IPS-NIHi7 (cell line): ENCODE measurements at regions not wholly inside any gene's neighbourhood (a gene's known extent, or its start where the extent isn't known, plus 50 kb on each side); places are given as distances from the start of the nearest gene placed in this dataset.
"Not testable (repeated sequence)": the region's sequence is repeated elsewhere in the genome, so short reads cannot be mapped to it uniquely, and the experiment has no call there.

Experiments
- DNase-seq: peaks from one replicate; pipeline ENCODE4 v3.0.0; 2012; ENCODE audit warnings: mixed read lengths; ENCODE audit errors: extremely low spot score

- no peak for DNase-seq
Observed at GRCh38 chr6:144918073-144918472, 632.9 kb downstream of the UTRN start.

GRCh38 chr6:144919560-144919959 lies 634.4 kb downstream of the UTRN start:
- DNase-seq, result no peak

- no peak for DNase-seq
Observed at GRCh38 chr6:144920391-144920961, 635.3 kb downstream of the UTRN start.

- no peak for DNase-seq
Observed at GRCh38 chr6:144921206-144921975, 636.3 kb downstream of the UTRN start.

- no peak for DNase-seq
Observed at GRCh38 chr6:144922120-144922722, 637.1 kb downstream of the UTRN start.

GRCh38 chr6:144922771-144923490 lies 637.8 kb downstream of the UTRN start:
- DNase-seq, result not testable (repeated sequence)

- not testable (repeated sequence) for DNase-seq
Observed at GRCh38 chr6:144923491-144923787, 638.3 kb downstream of the UTRN start.

GRCh38 chr6:144928847-144929246 lies 643.7 kb downstream of the UTRN start:
- DNase-seq, result no peak

- no peak for DNase-seq
Observed at GRCh38 chr6:144929262-144929661, 644.1 kb downstream of the UTRN start.

GRCh38 chr6:144931172-144932035 lies 646.3 kb downstream of the UTRN start:
- DNase-seq, result peak; percentile 35

GRCh38 chr6:144932621-144933020 lies 647.5 kb downstream of the UTRN start:
- DNase-seq, result no peak

GRCh38 chr6:144935181-144935580 lies 650.0 kb downstream of the UTRN start:
- DNase-seq, result no peak

GRCh38 chr6:144935661-144936060 lies 650.5 kb downstream of the UTRN start:
- DNase-seq, result no peak

GRCh38 chr6:144936764-144937163 lies 651.6 kb downstream of the UTRN start:
- no peak for DNase-seq

GRCh38 chr6:144939921-144940320 lies 654.8 kb downstream of the UTRN start:
- DNase-seq, result no peak

- no peak for DNase-seq
Observed at GRCh38 chr6:144944106-144944505, 659.0 kb downstream of the UTRN start.

- no peak for DNase-seq
Observed at GRCh38 chr6:144947398-144947976, 662.4 kb downstream of the UTRN start.

- DNase-seq, result no peak
Observed at GRCh38 chr6:144951730-144952437, 666.7 kb downstream of the UTRN start.

- DNase-seq, result no peak
Observed at GRCh38 chr6:144952456-144953240, 667.5 kb downstream of the UTRN start.
